ENCODE measurements at regions not wholly inside any gene's neighbourhood (a gene's known extent, or its start where the extent isn't known, plus 50 kb on each side); places are given as distances from the start of the nearest gene placed in this dataset.

- TF ChIP-seq POLR2AphosphoS5 (IDR thresholded peaks at IDR 0.05; ENCODE audit: borderline replicate concordance, low read depth, low read length) = no peak
- no peak for TF ChIP-seq EZH2 (IDR thresholded peaks at IDR 0.05)
- TF ChIP-seq FOXP2 (optimal IDR thresholded peaks at IDR 0.05; ENCODE audit: control extremely low read depth, extremely low read length, insufficient read depth) = no peak
Measured at GRCh38 chr1:238690415-238690814, 696.0 kb upstream of the CHRM3 start.

Measured in SK-N-MC (cell line).